GM21381 (cell line): ENCODE measurements at regions not wholly inside any gene's neighbourhood (a gene's known extent, or its start where the extent isn't known, plus 50 kb on each side); places are given as distances from the start of the nearest gene placed in this dataset.
"Not testable (repeated sequence)": the region's sequence is repeated elsewhere in the genome, so short reads cannot be mapped to it uniquely, and the experiment has no call there.

Experiments used
- ATAC-seq: cut with Tn5 transposase; IDR thresholded peaks from one replicate; pipeline ENCODE4 v1.9.1; 2021; ENCODE audit warnings: mild to moderate bottlenecking, moderate library complexity; ENCODE audit not compliant: unreplicated experiment

DNA sequence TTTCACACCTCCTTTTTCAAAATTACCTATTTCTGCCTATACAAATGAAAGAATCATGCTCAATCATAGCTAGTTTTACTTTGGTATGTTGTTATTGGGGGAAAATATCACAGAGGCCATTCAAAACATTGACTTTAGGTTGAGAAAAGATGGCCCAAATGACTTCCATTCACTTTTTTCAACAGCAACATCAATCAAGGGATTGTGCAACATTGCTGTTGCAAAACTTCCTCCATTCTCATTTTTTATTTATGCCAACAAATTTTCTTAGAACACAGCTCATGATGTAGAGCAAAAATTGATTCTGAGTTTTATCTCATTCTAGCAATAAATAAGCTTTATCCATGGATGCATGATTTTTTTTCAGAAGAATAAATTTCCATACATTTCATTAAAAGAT is 93.6 kb upstream of the RORB start:
- ATAC-seq: no peak

DNA sequence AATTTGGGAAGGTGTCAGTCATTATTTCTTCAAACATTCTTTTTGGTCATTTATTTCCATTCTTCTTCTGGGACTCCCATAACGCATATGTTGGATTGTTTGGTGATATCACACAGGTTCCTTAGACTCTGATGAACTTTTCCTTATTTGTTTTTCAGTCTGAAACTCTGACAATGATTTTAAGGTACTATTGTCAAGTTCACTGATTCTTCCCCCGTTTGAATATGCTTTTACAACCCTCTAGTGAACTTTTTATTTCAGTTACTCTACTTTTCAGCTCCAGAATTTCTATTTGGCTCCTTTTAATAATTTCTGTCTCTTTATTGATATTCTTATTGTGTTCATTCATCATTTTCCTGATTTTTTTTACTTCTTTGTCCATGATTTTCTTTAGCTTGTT is 92.5 kb upstream of the RORB start:
- no peak for ATAC-seq

DNA sequence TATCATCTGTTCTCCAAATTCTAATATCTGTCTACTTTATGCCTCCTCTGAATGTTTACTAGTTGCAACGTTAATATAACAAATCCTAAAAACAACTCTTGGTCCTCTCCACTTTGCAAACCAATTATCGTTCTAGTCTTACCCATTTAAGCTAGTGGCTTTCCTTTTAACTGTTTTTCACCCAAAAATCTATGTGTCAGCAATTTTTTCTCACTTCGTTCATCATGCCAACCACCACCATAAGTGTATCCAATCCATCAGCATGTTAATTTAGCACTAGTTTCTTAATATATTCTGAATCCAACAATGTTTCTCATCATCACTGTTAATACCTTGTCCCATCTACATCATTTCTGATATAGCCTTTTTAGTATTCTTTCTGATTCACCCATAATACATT is 90.0 kb upstream of the RORB start:
- no peak for ATAC-seq

DNA sequence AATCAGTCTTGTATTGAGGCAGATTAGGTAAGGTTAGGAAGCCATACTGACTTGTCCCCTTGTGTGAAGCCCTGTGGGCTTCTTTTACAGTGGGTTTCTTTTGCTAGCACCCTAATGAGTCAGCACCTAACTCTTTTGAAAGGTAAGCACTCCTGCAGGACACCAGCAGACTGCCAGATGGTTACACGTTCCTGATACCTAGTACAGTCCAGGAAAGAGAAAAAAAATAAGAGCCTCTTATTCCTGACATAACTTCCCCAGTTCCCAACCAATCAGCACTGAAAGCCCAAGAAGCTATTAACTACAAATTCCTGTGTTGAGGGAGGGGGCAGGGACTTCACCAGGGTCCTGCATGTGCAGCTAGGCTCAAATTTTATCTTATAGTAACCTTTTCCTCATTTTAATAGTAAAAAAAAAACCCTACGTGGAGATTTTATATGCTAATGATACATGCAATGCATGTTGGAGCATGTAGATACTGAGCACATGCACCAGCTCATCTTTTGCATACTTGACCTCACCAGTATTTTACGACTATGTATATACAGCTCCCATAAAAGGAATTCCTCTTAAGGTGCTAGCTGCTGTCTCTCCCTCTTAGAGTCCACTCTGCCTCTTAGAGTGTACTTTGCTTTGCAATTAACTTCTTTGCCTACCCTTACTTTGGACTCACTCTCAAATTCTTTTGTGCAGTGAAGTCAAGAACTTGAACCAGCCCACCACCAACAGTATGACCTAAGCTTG is 84.7 kb upstream of the RORB start:
- ATAC-seq: no peak

DNA sequence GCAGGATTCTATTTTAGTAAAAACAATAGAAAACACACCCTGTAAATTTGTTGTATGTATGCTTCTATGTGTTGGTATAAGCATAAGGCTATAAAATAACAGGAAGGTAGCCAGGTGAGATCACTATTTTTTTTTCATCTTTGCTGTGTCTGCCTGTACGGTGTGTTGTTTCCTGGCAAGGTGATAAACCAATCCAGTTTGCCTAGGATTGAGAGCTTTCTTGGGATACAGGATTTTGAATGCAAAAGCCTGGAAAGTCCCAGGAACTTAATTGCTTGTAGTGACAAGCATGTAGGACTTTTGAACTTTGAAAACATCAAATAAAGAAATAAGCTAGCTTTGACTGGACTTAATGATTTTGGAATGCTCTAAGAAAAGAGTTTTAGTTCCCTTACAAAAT is 83.3 kb upstream of the RORB start:
- ATAC-seq: no peak

DNA sequence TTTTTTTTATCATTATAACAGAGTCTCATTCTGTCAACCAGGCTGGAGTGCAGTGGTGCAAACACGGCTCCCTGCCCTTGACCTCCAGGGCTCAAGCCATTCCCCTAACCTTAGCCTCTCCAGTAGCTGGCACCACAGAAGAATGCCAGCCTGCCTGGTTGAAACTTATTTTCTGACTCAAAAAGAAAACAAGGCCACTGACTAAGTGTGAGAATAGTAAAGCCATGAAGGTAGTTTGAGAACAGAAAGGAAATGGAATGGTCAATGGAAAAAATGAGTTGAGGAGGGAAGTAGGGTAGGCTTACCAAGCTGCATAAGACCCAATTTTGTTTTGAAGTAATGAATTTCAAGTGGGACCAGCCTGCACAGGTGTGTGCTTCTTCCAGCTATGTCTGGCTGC is 82.8 kb upstream of the RORB start:
- ATAC-seq: no peak

DNA sequence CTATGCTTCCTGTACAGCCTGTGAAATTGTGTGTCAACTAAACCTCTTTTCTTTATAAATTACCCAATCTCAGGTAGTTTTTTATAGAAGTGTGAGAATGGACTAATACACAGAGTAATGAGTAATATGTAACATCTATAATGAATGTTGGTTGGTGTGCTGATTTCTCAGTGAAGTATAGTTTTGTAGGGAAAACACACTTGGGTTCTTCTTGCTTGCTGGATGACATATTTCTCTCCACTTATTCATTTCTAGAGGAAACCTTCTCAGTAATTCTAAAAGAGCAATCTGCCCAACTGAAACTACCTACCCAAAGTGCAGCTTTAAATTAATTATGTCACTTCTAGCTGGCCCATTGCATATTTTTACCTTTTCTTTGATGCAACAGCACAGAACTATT is 81.1 kb upstream of the RORB start:
- ATAC-seq: no peak

DNA sequence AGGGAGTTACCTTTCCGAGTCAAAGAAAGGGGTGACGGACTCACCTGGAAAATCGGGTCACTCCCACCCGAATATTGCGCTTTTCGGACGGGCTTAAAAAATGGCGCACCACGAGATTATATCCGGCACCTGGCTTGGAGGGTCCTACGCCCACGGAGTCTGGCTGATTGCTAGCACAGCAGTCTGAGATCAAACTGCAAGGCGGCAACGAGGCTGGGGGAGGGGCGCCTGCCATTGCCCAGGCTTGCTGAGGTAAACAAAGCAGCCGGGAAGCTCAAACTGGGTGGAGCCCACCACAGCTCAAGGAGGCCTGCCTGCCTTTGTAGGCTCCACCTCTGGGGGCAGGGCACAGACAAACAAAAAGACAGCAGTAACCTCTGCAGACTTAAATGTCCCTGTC is 72.6 kb upstream of the RORB start:
- ATAC-seq: not testable (repeated sequence)

DNA sequence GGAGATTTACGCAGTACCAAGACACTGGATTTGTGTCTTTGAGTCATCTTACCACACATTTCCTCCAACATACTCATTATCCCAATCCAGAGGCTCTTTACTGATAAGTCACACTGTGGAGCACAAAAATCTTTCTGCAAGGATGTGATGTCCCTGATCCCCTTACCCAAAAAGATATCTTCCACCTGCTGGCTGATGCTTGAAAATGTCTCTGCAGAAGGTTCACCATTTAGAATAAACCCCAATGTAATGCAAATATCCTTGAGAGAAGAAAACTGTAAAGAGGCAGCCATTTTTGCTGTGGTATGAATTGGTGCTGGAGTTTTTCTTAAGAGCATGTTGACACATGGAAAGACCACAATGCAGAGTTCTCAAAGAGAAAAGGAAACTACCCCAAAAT is 65.7 kb upstream of the RORB start:
- no peak for ATAC-seq

DNA sequence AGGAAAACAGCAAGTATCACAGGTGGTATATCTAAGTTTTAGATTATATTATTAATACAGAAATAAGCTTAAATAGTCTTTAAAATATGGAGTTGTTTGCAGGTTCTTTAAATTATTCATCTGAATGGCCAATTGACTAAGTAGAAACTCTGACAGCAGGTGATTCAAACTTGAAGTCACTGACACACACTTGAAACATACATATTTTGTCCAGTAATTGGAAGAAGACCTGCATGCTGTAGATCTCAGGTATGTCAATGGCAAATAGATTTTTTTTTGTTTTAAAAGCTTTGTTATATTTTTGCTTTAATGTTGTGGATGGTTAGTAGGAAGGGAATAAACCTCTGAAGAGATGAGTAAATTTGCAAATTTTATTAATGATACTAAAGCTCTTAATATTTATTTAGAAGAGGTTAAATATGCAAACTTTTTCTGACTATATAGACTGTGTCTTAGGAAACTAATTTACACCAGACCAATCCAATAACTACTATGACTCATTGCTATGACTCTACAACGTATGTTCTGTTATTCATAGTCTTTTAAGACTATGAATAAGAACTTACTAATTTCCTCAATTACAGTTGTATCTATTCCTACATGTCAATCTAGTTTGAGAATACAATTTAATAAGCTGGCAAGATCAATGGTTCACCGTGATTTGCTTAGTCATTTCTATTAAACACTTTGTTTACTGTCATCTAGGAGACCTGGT is 53.9 kb upstream of the RORB start:
- ATAC-seq: no peak

DNA sequence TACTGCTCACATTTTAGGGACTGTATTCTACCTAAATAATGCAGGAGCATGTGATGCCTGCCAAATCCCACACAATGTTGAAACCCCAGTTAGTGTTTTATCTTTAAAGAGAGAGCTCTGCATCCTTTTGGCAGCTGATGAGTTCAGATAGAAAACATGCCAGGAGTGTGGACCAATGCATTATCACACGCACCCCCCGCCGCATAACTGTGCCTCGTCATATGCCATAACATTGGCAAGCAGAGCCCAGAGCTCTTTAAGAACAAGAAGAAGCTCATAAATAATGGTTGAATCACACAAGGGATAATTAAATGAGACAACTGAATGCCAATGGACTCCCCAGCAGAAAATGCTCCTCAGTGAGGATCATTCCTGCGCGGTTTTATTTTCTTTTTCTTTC is 52.8 kb upstream of the RORB start:
- ATAC-seq: no peak
